ENCODE measurements at regions not wholly inside any gene's neighbourhood (a gene's known extent, or its start where the extent isn't known, plus 50 kb on each side); places are given as distances from the start of the nearest gene placed in this dataset.

DNA sequence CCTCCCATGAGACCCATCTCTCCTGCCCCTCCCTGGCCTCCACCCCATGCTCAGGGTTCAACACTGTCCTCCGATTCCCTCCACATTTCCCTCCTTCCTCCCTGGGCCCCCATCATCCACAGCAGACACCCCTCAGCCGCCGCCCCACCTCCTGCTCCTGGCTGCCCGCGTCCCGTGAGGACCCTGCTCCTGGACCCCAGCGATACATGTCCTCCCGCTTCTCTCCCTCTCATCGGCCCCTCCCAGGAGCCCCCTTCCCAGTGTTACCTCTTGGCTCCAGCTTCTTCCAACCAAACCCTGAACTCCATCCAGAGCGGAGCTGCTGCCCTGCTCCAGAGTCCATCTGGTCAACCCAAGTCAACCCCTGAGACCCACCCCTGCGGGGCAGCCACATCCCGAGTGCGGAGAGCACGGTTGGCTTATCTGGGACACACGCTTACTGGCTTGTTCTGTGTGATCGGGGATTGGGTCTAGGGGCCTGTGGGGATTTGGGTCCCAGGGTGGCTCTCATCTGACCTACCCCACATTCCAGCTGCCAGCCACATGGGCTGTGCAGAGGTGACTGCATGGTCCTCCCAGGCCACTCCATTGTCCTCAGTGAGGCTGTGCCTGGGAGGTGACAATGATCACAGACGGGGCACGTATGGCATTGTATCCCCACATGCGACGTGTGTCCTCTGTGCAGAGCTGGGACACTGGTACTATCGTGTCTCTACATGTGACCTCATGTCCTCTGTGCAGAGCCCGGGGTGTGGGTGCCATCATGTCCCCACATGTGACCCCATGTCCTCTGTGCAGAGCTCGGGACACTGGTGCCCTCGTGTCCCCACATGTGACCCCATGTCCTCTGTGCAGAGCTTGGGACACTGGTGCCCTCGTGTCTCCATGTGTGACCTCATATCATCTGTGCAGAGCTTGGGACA, 333.6 kb downstream of the ADGRD1 start:
- Histone ChIP-seq H3K4me2 (ENCODE audit: low read depth, low read length) (no peak overlapping the region), H4K20me1 (ENCODE audit: insufficient read depth, low read length) (no peaks in the 10 kb centered on the region), H3K27me3 (ENCODE audit: control insufficient read depth, insufficient read depth, low read length) (no peaks in the 10 kb centered on the region), H2BK20ac (ENCODE audit: low read depth, low read length) (no peak overlapping the region), H2BK5ac (ENCODE audit: low read depth, low read length, poor library complexity, severe bottlenecking) (no peak overlapping the region), H3K4me1 (ENCODE audit: control insufficient read depth, insufficient read depth, low read length) (no peaks in the 10 kb centered on the region), H3K23ac (ENCODE audit: low read depth, low read length) (no peak overlapping the region), H2AK5ac (ENCODE audit: low read depth, low read length) (no peak overlapping the region), H3K9me1 (ENCODE audit: insufficient read depth, low read length) (no peaks in the 10 kb centered on the region), H3K9ac (ENCODE audit: low read depth, low read length) (no peak overlapping the region), H4K8ac (ENCODE audit: low read depth in 2 of 2, low read length in 2 of 2) (no peak overlapping the region), H3K4ac (ENCODE audit: low read depth, low read length) (no peak overlapping the region), H3K27ac (ENCODE audit: insufficient read depth, low read length) (no peak overlapping the region), H4K91ac (ENCODE audit: insufficient read depth, low read depth, low read length) (no peak overlapping the region), H3K56ac (ENCODE audit: extremely low read depth, insufficient read depth, low read length) (no peak overlapping the region), H3K4me3 (ENCODE audit: insufficient read depth, low read depth, low read length) (no peak overlapping the region), H3K14ac (replicated peaks; ENCODE audit: low read depth, low read length) (no peak overlapping the region), H3K18ac (ENCODE audit: low read depth, low read length) (no peak overlapping the region), H3K9me3 (ENCODE audit: control insufficient read depth, insufficient read depth, low read length) (peaks cover 19% of the 10 kb centered on the region), H3K36me3 (ENCODE audit: control insufficient read depth, insufficient read depth, low read length) (no peaks in the 10 kb centered on the region), H3K79me1 (ENCODE audit: low read depth in 1 of 2, low read length in 2 of 2) (no peaks in the 10 kb centered on the region), H4K5ac (ENCODE audit: low read depth, low read length) (no peak overlapping the region), H2AK9ac (replicated peaks; ENCODE audit: low read depth, low read length, poor library complexity) (no peak overlapping the region), H2AFZ (replicated peaks; ENCODE audit: low read length, poor library complexity) (no peak overlapping the region), H2BK15ac (ENCODE audit: low read depth, low read length) (no peak overlapping the region), H2BK120ac (ENCODE audit: low read depth, low read length) (no peak overlapping the region)
- CTCF ChIA-PET = no interaction called here
- intact Hi-C loops (cut with micrococcal nuclease) (no loop called here), in situ Hi-C loops (cut with MboI; ENCODE audit: low sequenced_read_pairs) (no loop called here), dilution Hi-C loops (cut with HindIII; ENCODE audit: low sequenced_read_pairs, unreplicated experiment) (no loop called here)
- ATAC-seq (ENCODE audit: low read depth) (no peak), DNase-seq (no peak)
- no TSS peak for BruUV-seq (replicated peaks)
- POLR2A ChIA-PET (ENCODE audit: unreplicated experiment) = no interaction called here
- TF ChIP-seq CEBPB (IDR thresholded peaks at IDR 0.05; ENCODE audit: low read depth, low read length) (no peak), RFX5 (IDR thresholded peaks at IDR 0.05; ENCODE audit: low read depth, low read length) (no peak), MAZ (IDR thresholded peaks at IDR 0.05; ENCODE audit: borderline replicate concordance, low read depth, low read length) (no peak)
- WGBS, 2 experiments (ENCODE audit: extremely low coverage in 2 of 2, insufficient read length in 1 of 2) = 64% methylated on average over 9 of the region's 25 CpGs; no CpG with 5 or more reads in 1 of the 2 experiments

Data from IMR-90 (cell line).